Astrocyte of the cerebellum (primary cell): ENCODE measurements at regions not wholly inside any gene's neighbourhood (a gene's known extent, or its start where the extent isn't known, plus 50 kb on each side); places are given as distances from the start of the nearest gene placed in this dataset.
A peak's percentile ranks its signal among the peaks of the same experiment; 100 is the strongest.
"Not testable (repeated sequence)": the region's sequence is repeated elsewhere in the genome, so short reads cannot be mapped to it uniquely, and the experiment has no call there.

ENCODE experiments used
- DNase-seq: peaks from one replicate; pipeline ENCODE4 v3.0.0-alpha.2; 2011; ENCODE audit warnings: low read depth
- H3K4me3 ChIP-seq: 2 replicates; pipeline ENCODE4 v1.5.1; 2011; ENCODE audit warnings: mild to moderate bottlenecking, low read depth, low read length, moderate library complexity
- in situ Hi-C: cut with HindIII; loops from 2 replicates; pipeline ENCODE4 v1.10.0; 2017; ENCODE audit warnings: low sequenced_read_pairs
- TF ChIP-seq, protein P1 (sequence below): IDR thresholded peaks from 2 replicates; pipeline ENCODE4 v1.5.1; 2012; ENCODE audit warnings: low read length, low read depth, moderate library complexity, mild to moderate bottlenecking; ENCODE audit errors: missing control alignments

DNA sequence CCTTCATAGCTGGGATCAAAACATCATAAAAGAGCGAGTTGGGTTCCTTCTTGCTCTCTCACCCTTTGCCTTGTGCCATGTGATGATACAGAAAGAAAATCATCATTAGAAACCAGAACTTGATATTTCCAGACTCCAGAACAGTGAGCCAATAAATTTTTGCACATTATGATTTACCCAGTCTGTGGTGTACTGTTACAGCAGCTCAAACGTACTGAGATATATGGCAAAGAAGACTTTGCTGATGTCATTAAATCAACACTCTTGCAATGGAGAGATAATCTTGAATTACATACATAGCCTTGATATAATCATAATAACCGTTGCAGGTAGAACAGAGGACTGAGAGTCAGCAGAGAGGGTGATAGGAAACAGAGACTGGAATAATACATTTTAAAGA is 1271.6 kb downstream of the CDH12 start:
- H3K4me3 ChIP-seq, result no peak overlapping the region
- DNase-seq, result no peak
- in situ Hi-C loops, result no loop called here
- TF ChIP-seq, protein P1, sequence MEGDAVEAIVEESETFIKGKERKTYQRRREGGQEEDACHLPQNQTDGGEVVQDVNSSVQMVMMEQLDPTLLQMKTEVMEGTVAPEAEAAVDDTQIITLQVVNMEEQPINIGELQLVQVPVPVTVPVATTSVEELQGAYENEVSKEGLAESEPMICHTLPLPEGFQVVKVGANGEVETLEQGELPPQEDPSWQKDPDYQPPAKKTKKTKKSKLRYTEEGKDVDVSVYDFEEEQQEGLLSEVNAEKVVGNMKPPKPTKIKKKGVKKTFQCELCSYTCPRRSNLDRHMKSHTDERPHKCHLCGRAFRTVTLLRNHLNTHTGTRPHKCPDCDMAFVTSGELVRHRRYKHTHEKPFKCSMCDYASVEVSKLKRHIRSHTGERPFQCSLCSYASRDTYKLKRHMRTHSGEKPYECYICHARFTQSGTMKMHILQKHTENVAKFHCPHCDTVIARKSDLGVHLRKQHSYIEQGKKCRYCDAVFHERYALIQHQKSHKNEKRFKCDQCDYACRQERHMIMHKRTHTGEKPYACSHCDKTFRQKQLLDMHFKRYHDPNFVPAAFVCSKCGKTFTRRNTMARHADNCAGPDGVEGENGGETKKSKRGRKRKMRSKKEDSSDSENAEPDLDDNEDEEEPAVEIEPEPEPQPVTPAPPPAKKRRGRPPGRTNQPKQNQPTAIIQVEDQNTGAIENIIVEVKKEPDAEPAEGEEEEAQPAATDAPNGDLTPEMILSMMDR, result no peak

DNA sequence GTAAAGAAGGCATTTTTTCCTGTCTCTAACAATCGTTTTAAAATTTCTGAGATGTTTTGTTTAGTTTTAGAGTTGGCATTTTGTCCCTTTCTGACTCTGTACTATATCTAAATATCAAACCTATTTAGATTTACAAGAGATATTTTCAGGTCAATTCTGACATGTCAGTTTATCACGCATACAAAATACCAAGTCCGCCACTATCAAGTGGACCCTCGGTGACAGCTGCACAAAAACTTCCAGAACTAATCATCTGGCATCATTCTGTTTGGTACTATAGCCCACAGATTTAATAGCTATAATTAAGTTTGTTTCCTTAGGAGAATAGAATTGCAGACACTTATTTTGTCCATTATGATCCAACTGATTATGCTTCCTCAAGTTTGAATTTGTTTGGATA is 1278.2 kb downstream of the CDH12 start:
- H3K4me3 ChIP-seq, result no peak overlapping the region
- DNase-seq, result no peak
- in situ Hi-C loops, result no loop called here
- TF ChIP-seq, protein P1, result no peak

DNA sequence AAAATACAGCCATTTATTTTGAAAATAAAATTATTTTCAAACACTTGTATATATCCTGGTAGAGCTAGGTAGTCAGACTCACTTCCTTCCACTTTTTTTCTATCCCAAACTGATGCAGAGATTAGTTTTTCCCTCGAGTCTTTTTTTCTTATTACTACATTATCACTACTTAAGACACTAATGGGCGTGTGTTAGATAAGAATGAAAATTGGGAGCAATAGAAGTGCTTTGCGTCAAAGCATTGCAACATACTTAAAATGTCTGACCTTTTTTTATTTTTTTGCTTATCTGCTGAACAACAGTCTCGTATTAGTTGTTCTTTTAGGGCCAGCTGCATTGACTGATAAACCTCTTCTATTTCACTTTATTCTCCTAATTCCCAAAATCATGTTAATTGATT is 1278.7 kb downstream of the CDH12 start:
- in situ Hi-C loops, result no loop called here
- DNase-seq, result no peak
- no peak overlapping the region for H3K4me3 ChIP-seq
- TF ChIP-seq, protein P1, result no peak

DNA sequence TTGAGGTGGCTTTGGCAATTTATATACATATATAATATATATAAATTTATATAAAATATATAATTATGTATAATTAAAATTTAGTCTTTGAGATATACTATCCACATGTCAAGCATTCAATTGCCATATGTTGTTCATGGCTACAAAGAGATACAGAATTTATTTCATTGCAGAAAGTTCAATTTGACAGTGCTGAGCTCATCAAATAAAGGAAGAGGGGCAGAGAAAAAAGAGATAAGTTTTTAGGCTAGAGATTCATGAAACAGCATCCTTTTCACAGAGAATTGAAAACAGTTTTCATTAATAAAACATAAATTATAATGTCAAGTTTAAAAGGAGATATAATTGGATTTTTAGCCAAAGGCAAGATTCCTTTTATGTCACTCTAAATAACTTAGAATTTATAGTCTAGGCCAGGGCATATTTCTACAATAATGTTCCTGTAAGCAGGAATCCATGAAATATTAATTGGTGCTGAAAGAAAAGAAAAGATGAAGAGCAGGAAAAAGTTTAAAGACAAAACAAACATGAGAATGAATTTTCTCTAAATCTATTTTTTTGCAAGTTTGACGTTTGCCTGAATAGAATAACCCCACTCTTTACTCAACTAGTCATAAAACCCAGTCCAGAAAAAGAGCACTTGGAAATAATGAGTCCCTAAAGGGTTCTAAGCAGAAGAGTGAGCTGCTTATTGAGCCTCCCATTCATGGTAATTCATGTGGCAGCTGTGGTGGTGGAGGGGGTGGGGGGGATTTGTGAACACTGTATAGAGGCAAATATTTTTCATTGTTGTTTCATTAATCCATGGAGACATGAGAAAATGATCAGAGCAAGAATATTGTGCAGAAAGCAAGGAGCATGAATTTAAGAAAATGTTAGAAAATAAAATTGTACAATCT is 1279.5 kb downstream of the CDH12 start:
- H3K4me3 ChIP-seq, result no peak overlapping the region
- no peak for DNase-seq
- in situ Hi-C loops, result no loop called here
- TF ChIP-seq, protein P1, result no peak

DNA sequence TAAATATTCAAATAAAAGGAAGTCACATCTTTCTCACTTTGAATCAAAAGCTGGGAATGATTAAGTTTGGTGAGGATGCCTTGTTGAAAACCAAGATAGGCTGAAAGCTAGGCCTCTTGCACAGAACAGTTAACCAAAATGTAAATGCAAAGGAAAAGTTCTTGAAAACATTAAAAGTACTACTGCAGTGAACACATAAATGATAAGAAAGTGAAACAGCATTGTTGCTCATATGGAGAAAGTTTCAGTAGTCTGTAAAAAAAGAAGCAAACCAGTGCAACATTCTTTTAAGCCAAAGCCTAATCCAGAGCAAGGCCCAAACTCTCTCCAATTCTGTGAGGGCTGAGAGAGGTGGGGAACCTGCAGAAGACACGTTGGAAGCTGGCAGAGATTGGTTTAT is 1281.9 kb downstream of the CDH12 start:
- DNase-seq, H3K4me3 ChIP-seq, in situ Hi-C loops: not testable (repeated sequence)

DNA sequence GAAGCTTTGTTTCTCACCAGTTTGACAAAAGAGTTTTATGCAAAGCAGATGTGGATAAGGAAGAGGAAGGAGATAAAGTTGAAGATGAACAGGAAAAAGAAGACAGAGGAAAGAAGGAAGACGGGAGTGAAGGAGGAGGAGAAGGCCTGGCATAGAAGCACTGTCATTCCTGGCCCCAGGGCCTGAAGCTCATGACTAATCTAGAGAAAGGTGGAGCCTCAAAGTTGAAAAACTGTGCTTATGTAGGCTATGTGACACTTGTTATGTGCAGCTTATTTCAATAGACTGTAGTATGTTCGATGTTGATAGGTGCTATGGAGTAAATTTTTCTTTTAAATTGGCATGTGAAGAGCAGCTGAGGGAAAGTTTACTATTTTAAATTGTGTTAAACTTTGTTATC is 1294.0 kb downstream of the CDH12 start:
- H3K4me3 ChIP-seq, DNase-seq, in situ Hi-C loops: not testable (repeated sequence)

DNA sequence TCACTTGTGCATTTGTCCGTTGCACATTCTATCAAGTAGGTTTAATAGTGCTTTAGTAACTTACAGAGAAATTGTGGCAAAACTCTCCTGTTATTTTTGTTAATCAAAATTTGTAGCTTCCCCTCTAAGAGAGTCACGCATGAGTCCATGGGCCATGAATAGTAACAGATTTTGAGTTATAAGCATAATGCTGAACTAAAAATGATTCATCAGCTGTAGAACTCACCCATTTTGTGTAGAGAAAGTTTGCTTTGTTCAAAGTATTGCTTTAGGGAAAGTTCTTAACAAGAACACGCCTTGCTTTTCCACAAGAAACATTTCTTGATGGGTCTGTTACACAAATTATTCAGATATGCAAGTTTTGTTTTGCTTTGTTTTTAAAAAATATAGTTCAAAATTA is 1300.9 kb downstream of the CDH12 start:
- DNase-seq, H3K4me3 ChIP-seq, in situ Hi-C loops: not testable (repeated sequence)

DNA sequence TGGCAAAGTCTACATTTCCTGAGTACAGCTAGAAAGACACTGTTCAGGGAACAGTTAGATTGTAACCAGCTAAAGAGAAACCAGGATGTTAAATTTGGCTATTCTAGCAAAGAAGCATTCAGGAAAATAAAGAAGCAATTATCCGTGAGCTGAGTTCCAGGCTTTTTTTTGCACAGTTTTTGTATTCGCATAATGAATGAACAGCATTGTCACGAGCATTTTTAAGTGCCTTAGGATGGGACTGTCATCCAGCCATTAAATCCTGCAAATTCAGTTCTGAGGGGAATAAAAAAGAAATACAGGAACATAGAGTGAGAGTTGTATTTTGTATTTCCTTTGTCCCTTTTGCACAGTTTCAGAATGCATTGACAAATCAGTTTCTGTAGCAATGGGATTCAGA is 1302.2 kb downstream of the CDH12 start:
- DNase-seq, H3K4me3 ChIP-seq, in situ Hi-C loops: not testable (repeated sequence)

DNA sequence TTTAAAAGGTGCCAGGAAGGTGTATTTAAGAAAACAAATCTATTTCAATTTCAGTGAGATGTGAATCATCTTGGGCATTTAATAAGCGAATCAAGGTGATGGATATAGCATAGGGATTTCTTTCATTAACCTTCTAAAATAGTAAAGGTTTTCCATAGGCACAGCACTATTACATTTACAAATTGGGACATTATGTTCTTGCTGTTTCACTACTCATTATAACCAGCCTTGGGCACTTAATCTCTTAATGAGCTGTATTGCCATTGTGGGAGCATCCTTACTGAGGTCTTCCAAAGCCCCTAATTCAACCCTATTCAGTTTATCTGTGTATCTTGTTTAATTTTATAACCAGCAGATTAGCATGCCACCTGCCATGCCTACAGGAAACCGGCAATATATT is 1305.5 kb downstream of the CDH12 start:
- H3K4me3 ChIP-seq, in situ Hi-C loops, DNase-seq: not testable (repeated sequence)

DNA sequence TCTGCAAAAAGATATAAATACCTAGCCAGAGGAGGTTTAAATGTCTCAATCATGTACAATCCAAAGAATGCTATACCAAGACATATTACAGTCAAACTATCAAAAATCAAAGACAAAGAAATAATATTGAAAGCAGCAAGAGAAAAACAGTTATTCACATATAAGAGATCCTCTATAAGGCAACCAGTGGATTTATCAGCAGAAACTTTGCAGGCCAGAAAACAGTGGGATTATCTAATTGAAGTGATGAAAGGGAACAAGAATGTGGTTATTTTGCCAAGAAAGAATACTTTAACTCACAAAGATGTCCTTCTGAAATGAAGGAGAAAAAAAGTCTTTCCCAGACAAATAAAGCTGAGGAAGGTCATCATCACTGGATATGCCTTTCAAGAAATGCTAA is 1318.0 kb downstream of the CDH12 start:
- H3K4me3 ChIP-seq, in situ Hi-C loops: not testable (repeated sequence)
- DNase-seq, result peak; percentile 5

DNA sequence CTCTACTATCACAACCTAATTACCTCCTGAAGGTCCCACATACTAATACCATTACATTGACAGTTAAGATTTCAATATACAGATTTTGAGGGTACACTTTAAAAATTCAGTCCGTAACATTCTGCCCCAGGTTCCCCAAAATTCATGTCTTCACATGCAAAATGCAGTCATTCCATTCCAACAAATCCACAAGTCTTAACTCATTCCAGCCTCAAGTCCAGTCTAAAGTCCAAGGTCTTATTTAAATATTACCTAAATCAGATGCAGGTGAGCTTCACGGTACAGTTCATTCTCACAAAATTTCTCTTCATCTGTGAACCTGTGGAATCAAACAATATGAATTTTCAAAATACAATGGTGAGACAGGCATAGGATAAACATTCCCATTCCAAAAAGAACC is 1332.0 kb downstream of the CDH12 start:
- DNase-seq, in situ Hi-C loops, H3K4me3 ChIP-seq: not testable (repeated sequence)

DNA sequence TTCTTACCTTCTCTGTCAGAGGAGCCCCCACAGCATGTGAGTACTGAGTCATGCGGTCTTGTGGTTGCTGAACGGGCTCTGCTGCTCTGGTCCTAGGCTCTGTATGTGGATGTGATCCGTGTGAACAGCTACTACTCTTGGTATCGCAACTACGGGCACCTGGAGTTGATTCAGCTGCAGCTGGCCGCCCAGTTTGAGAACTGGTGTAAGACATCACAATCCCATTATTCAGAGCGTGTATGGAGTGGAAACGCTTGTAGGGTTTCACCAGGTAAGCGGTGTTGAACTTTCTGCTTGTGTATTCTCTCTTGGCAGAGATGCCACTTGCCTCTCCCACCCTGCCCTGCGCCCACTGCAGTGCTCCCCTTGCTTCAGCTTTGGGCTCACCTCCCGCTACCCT is 1356.2 kb downstream of the CDH12 start:
- DNase-seq, H3K4me3 ChIP-seq, in situ Hi-C loops: not testable (repeated sequence)

DNA sequence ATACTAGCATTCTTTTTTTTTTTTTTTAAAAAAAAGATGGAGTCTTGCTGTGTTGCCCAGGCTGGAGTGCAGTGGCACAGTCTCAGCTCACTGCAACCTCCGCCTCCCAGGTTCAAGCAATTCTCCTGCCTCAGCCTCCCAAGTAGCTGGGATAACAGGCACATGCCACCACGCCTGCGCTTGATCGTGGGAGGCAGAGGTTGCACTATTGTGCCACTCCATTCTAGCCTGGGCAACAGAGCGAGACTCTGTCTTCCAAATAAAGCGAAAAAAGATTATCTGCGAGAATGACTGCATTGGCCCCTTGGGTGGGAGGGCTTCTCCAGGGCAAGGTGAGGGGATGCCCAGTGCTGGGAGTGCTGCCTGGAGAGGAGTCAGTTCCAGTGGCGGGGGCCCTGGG is 1357.1 kb downstream of the CDH12 start:
- in situ Hi-C loops, H3K4me3 ChIP-seq, DNase-seq: not testable (repeated sequence)
